Ureter (tissue), 1 donor: ENCODE measurements at regions not wholly inside any gene's neighbourhood (a gene's known extent, or its start where the extent isn't known, plus 50 kb on each side); places are given as distances from the start of the nearest gene placed in this dataset.

ENCODE experiments used
- DNase-seq: peaks from one replicate; pipeline ENCODE4 v3.0.0-alpha.2; 2020; ENCODE audit warnings: low spot score
- donor health status: DM: yes; HTN: yes; CAD: no.

GRCh38 chr11:92477686-92478085 is 253.1 kb downstream of the FAT3 start:
- DNase-seq = no peak

GRCh38 chr11:92480499-92480898 is 255.9 kb downstream of the FAT3 start:
- DNase-seq = no peak

GRCh38 chr11:92482492-92483060 is 258.0 kb downstream of the FAT3 start:
- DNase-seq = no peak

- no peak for DNase-seq
Observed at GRCh38 chr11:92484570-92484969, 260.0 kb downstream of the FAT3 start.

GRCh38 chr11:92489826-92490399 is 265.3 kb downstream of the FAT3 start:
- no peak for DNase-seq

- DNase-seq = no peak
Observed at GRCh38 chr11:92492372-92492771, 267.8 kb downstream of the FAT3 start.

GRCh38 chr11:92495107-92495793 is 270.6 kb downstream of the FAT3 start:
- no peak for DNase-seq

GRCh38 chr11:92500453-92500852 is 275.8 kb downstream of the FAT3 start:
- DNase-seq = no peak

- no peak for DNase-seq
Observed at GRCh38 chr11:92501066-92501739, 276.6 kb downstream of the FAT3 start.

- DNase-seq = no peak
Observed at GRCh38 chr11:92504004-92504403, 279.4 kb downstream of the FAT3 start.

GRCh38 chr11:92504534-92504933 is 279.9 kb downstream of the FAT3 start:
- no peak for DNase-seq

- no peak for DNase-seq
Observed at GRCh38 chr11:92505689-92506088, 281.1 kb downstream of the FAT3 start.

GRCh38 chr11:92506809-92507336 is 282.3 kb downstream of the FAT3 start:
- no peak for DNase-seq

GRCh38 chr11:92510591-92510990 is 286.0 kb downstream of the FAT3 start:
- no peak for DNase-seq

GRCh38 chr11:92511522-92512203 is 287.0 kb downstream of the FAT3 start:
- no peak for DNase-seq

- no peak for DNase-seq
Observed at GRCh38 chr11:92512204-92512569, 287.6 kb downstream of the FAT3 start.

- DNase-seq = no peak
Observed at GRCh38 chr11:92523611-92524010, 299.0 kb downstream of the FAT3 start.

GRCh38 chr11:92524542-92524941 is 299.9 kb downstream of the FAT3 start:
- no peak for DNase-seq

GRCh38 chr11:92527467-92527866 is 302.8 kb downstream of the FAT3 start:
- no peak for DNase-seq

GRCh38 chr11:92528001-92528400 is 303.4 kb downstream of the FAT3 start:
- DNase-seq = no peak

GRCh38 chr11:92531065-92531739 is 306.6 kb downstream of the FAT3 start:
- no peak for DNase-seq
